GM19351 (cell line): ENCODE measurements at regions not wholly inside any gene's neighbourhood (a gene's known extent, or its start where the extent isn't known, plus 50 kb on each side); places are given as distances from the start of the nearest gene placed in this dataset.

Experiments used
- ATAC-seq: cut with Tn5 transposase; IDR thresholded peaks from one replicate; pipeline ENCODE4 v1.9.1; 2021; ENCODE audit warnings: mild to moderate bottlenecking, moderate library complexity; ENCODE audit not compliant: unreplicated experiment

GRCh38 chr6:10307028-10307427 lies 107.8 kb downstream of the TFAP2A start:
- no peak for ATAC-seq

- no peak for ATAC-seq
These were observed 109.0 kb downstream of the TFAP2A start for GRCh38 chr6:10305790-10306415.

- ATAC-seq = no peak
These were observed 111.0 kb downstream of the TFAP2A start for GRCh38 chr6:10303608-10304506.

GRCh38 chr6:10302566-10303235 lies 112.2 kb downstream of the TFAP2A start:
- no peak for ATAC-seq

- peak; percentile 75 for ATAC-seq
These were observed 114.8 kb downstream of the TFAP2A start for GRCh38 chr6:10300071-10300470.

GRCh38 chr6:10297832-10298231 lies 117.0 kb downstream of the TFAP2A start:
- ATAC-seq = no peak

GRCh38 chr6:10278746-10279145 lies 136.1 kb downstream of the TFAP2A start:
- no peak for ATAC-seq

GRCh38 chr6:10276660-10277287 lies 138.1 kb downstream of the TFAP2A start:
- ATAC-seq = no peak

GRCh38 chr6:10276106-10276505 lies 138.8 kb downstream of the TFAP2A start:
- ATAC-seq = no peak

- ATAC-seq = no peak
These were observed 142.3 kb downstream of the TFAP2A start for GRCh38 chr6:10272591-10272990.

GRCh38 chr6:10271982-10272381 lies 142.9 kb downstream of the TFAP2A start:
- ATAC-seq = no peak

- ATAC-seq = peak; percentile 83
These were observed 144.9 kb downstream of the TFAP2A start for GRCh38 chr6:10269814-10270472.

GRCh38 chr6:10268611-10269310 lies 146.1 kb downstream of the TFAP2A start:
- ATAC-seq = no peak

GRCh38 chr6:10268111-10268510 lies 146.8 kb downstream of the TFAP2A start:
- no peak for ATAC-seq

- no peak for ATAC-seq
These were observed 148.4 kb downstream of the TFAP2A start for GRCh38 chr6:10266462-10266861.

- ATAC-seq = no peak
These were observed 148.8 kb downstream of the TFAP2A start for GRCh38 chr6:10266061-10266460.

GRCh38 chr6:10262505-10262904 lies 152.4 kb downstream of the TFAP2A start:
- no peak for ATAC-seq

GRCh38 chr6:10259671-10260070 lies 155.2 kb downstream of the TFAP2A start:
- no peak for ATAC-seq

GRCh38 chr6:10258341-10258740 lies 156.5 kb downstream of the TFAP2A start:
- ATAC-seq = no peak

GRCh38 chr6:10256113-10256690 lies 158.7 kb downstream of the TFAP2A start:
- peak; percentile 78 for ATAC-seq
